Activated gamma-delta T cell (primary cell): ENCODE measurements at regions not wholly inside any gene's neighbourhood (a gene's known extent, or its start where the extent isn't known, plus 50 kb on each side); places are given as distances from the start of the nearest gene placed in this dataset.

Experiments used
- DNase-seq: peaks from one replicate; lab custom pipeline; 2025; lab: John Stamatoyannopoulos, UW

- no peak for DNase-seq
Observed at GRCh38 chr12:92614502-92614901, 88.3 kb upstream of the PLEKHG7 start.

- DNase-seq: no peak
Observed at GRCh38 chr12:92614001-92614400, 88.8 kb upstream of the PLEKHG7 start.

- no peak for DNase-seq
Observed at GRCh38 chr12:92612611-92613010, 90.2 kb upstream of the PLEKHG7 start.

- DNase-seq: no peak
Observed at GRCh38 chr12:92608151-92609091, 94.4 kb upstream of the PLEKHG7 start.

- DNase-seq: no peak
Observed at GRCh38 chr12:92606956-92607355, 95.8 kb upstream of the PLEKHG7 start.

GRCh38 chr12:92605621-92606170, 97.1 kb upstream of the PLEKHG7 start:
- DNase-seq: no peak

- no peak for DNase-seq
Observed at GRCh38 chr12:92604786-92605185, 98.0 kb upstream of the PLEKHG7 start.

GRCh38 chr12:92603741-92604432, 98.9 kb upstream of the PLEKHG7 start:
- no peak for DNase-seq

- DNase-seq: no peak
Observed at GRCh38 chr12:92602930-92603623, 99.7 kb upstream of the PLEKHG7 start.

- DNase-seq: no peak
Observed at GRCh38 chr12:92602476-92602875, 100.3 kb upstream of the PLEKHG7 start.

- no peak for DNase-seq
Observed at GRCh38 chr12:92601680-92602079, 101.1 kb upstream of the PLEKHG7 start.

- DNase-seq: no peak
Observed at GRCh38 chr12:92601176-92601575, 101.6 kb upstream of the PLEKHG7 start.

GRCh38 chr12:92600052-92600451, 102.7 kb upstream of the PLEKHG7 start:
- DNase-seq: no peak

- no peak for DNase-seq
Observed at GRCh38 chr12:92597997-92598396, 104.8 kb upstream of the PLEKHG7 start.

GRCh38 chr12:92597118-92597517, 105.7 kb upstream of the PLEKHG7 start:
- no peak for DNase-seq

- DNase-seq: no peak
Observed at GRCh38 chr12:92596383-92596782, 106.4 kb upstream of the PLEKHG7 start.

- DNase-seq: no peak
Observed at GRCh38 chr12:92595663-92596062, 107.1 kb upstream of the PLEKHG7 start.

GRCh38 chr12:92593734-92594402, 108.9 kb upstream of the PLEKHG7 start:
- peak; percentile 42 for DNase-seq

- no peak for DNase-seq
Observed at GRCh38 chr12:92585115-92585727, 117.6 kb upstream of the PLEKHG7 start.

GRCh38 chr12:92583910-92584309, 118.9 kb upstream of the PLEKHG7 start:
- no peak for DNase-seq

GRCh38 chr12:92582893-92583292, 119.9 kb upstream of the PLEKHG7 start:
- no peak for DNase-seq
